ENCODE measurements at regions not wholly inside any gene's neighbourhood (a gene's known extent, or its start where the extent isn't known, plus 50 kb on each side); places are given as distances from the start of the nearest gene placed in this dataset.

DNA sequence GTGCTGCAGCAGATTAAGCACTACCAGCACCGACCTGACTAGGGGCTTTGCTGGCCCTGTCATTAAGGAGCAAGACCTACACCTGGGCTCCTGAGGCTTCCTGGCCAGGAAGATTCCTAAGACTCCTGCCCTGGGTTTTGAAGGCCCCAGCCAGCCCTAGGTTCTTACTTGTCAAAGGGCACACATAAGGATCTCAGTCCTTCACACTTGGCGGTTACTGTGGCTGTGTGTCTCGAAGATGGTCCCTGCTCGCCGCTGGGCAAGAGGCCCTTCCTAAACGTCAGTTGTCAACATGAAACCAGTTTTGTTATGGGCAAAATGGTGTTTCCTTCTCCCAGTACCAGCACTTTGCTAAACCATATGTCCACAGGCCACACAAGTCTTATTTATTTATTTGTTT lies 470.6 kb downstream of the TOX3 start:
- no peak for TF ChIP-seq CTCF (IDR thresholded peaks at IDR 0.05; ENCODE audit: insufficient read depth, low read length)
- no peak for TF ChIP-seq POLR2AphosphoS5 (IDR thresholded peaks at IDR 0.05; ENCODE audit: low read depth)
- TF ChIP-seq GABPA (IDR thresholded peaks at IDR 0.05; ENCODE audit: low read depth), result no peak
- TF ChIP-seq REST (IDR thresholded peaks at IDR 0.05; ENCODE audit: insufficient replicate concordance, low read depth), result no peak
- TF ChIP-seq SPI1 (IDR thresholded peaks at IDR 0.05; ENCODE audit: borderline replicate concordance, low read depth), result no peak

All from HL-60 (cell line).